ENCODE measurements at regions not wholly inside any gene's neighbourhood (a gene's known extent, or its start where the extent isn't known, plus 50 kb on each side); places are given as distances from the start of the nearest gene placed in this dataset.

DNA sequence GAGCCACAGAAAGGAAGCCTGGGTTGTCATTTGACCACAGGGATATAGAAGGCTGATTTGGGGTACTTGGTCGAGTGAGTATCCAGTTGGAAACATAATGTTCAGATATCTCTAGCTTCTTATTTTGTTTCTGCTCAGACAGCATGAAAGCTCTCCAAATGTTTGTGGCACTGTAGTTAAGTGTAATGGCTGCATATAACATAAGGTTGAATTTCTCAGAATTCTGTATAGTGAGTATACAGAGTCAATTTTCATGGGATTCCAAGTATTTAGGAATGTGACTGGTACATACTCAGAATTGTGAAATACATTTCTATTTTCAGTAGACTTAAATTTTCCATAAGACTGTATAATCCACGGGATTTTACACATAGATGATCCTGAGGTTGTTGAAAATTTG, 2102.1 kb upstream of the RAG2 start:
- POLR2A ChIA-PET = no interaction called here
- no peak overlapping the region for H2AFZ ChIP-seq (ENCODE audit: low read depth, low read length, poor library complexity, severe bottlenecking)
- H3K79me2 ChIP-seq (ENCODE audit: insufficient read depth, low read length) = no peaks in the 10 kb centered on the region
- no peak overlapping the region for H3K4me2 ChIP-seq (ENCODE audit: low read length)
- no peak overlapping the region for H3K4me3 ChIP-seq (replicated peaks in 1 of 2; ENCODE audit: low read depth in 1 of 2, low read length in 2 of 2)
- no peak overlapping the region for H3K9ac ChIP-seq (ENCODE audit: low read length)
- no peaks in the 10 kb centered on the region for H3K4me1 ChIP-seq (ENCODE audit: control insufficient read depth in 1 of 2, insufficient read depth in 2 of 2, low read length in 2 of 2)
- H3K36me3 ChIP-seq (ENCODE audit: control insufficient read depth in 1 of 2, insufficient read depth in 2 of 2, low read length in 2 of 2) = no peaks in the 10 kb centered on the region
- no peaks in the 10 kb centered on the region for H3K9me2 ChIP-seq (ENCODE audit: insufficient read depth)
- H3K27me3 ChIP-seq (ENCODE audit: insufficient read depth, low read length) = no peaks in the 10 kb centered on the region
- no peak overlapping the region for H3K27ac ChIP-seq (ENCODE audit: low read depth, low read length)
- TF ChIP-seq SIN3A (IDR thresholded peaks at IDR 0.05; ENCODE audit: low read depth) (no peak), SP1 (IDR thresholded peaks at IDR 0.05; ENCODE audit: low read depth) (no peak), EZH2 (IDR thresholded peaks at IDR 0.05) (no peak), EGR1 (IDR thresholded peaks at IDR 0.05; ENCODE audit: low read depth) (no peak)
- RAD21 ChIA-PET (ENCODE audit: low non-redundant PET in 1 of 2, low total read pairs in 2 of 2, uncharacterized antibody in 2 of 2, unreplicated experiment in 2 of 2) = no interaction called here
- intact Hi-C loops (cut with micrococcal nuclease) = no loop called here
- DNase-seq (ENCODE audit: low read depth, low spot score) (no peak), ATAC-seq (no peak)
- peaks cover 10 to 29% of the 10 kb centered on the region in 2 experiments; a peak in 2 of 4 replicates for H3K9me3 ChIP-seq (ENCODE audit: control insufficient read depth in 1 of 2, insufficient read depth in 1 of 2, low read depth in 1 of 2, low read length in 2 of 2)
- no TSS peak for BruUV-seq (replicated peaks)
- CTCF ChIA-PET = no interaction called here
- no peaks in the 10 kb centered on the region for H4K20me1 ChIP-seq (ENCODE audit: insufficient read depth)

DNA sequence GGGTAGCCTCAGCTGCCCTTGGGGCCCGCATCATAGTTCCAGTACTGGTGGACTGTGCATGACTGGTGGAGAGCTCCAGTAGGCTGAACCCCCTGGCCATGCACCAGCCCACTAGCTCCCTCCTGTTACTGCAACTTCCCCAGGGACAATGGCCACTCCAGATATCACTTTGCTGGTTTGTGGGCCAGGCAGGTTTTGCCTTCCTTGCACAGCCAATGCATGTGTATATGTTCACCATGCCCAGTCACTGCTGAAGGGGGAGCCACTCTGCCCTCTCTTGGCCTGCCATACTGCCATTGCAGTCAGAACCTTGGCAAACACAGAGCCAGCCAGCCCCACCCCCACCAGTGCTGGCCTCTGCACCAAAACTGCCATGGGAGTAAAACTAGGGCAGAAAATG, 2095.3 kb upstream of the RAG2 start:
- H3K4me3 ChIP-seq (replicated peaks in 1 of 2; ENCODE audit: low read depth in 1 of 2, low read length in 2 of 2) = no peak overlapping the region
- no peak for DNase-seq (ENCODE audit: low read depth, low spot score)
- no peak overlapping the region for H3K27ac ChIP-seq (ENCODE audit: low read depth, low read length)
- no peaks in the 10 kb centered on the region for H3K9me2 ChIP-seq (ENCODE audit: insufficient read depth)
- no peaks in the 10 kb centered on the region for H4K20me1 ChIP-seq (ENCODE audit: insufficient read depth)
- POLR2A ChIA-PET = no interaction called here
- RAD21 ChIA-PET (ENCODE audit: low non-redundant PET in 1 of 2, low total read pairs in 2 of 2, uncharacterized antibody in 2 of 2, unreplicated experiment in 2 of 2) = no interaction called here
- no peaks in the 10 kb centered on the region for H3K79me2 ChIP-seq (ENCODE audit: insufficient read depth, low read length)
- no peak overlapping the region for H3K9ac ChIP-seq (ENCODE audit: low read length)
- intact Hi-C loops (cut with micrococcal nuclease) = no loop called here
- H3K36me3 ChIP-seq (ENCODE audit: control insufficient read depth in 1 of 2, insufficient read depth in 2 of 2, low read length in 2 of 2) = no peaks in the 10 kb centered on the region
- H2AFZ ChIP-seq (ENCODE audit: low read depth, low read length, poor library complexity, severe bottlenecking) = no peak overlapping the region
- no peak overlapping the region for H3K4me2 ChIP-seq (ENCODE audit: low read length)
- H3K4me1 ChIP-seq (ENCODE audit: control insufficient read depth in 1 of 2, insufficient read depth in 2 of 2, low read length in 2 of 2) = no peaks in the 10 kb centered on the region
- H3K27me3 ChIP-seq (ENCODE audit: insufficient read depth, low read length) = no peaks in the 10 kb centered on the region
- ATAC-seq = no peak
- peaks cover 0 to 13% of the 10 kb centered on the region in 2 experiments; a peak in 1 of 4 replicates for H3K9me3 ChIP-seq (ENCODE audit: control insufficient read depth in 1 of 2, insufficient read depth in 1 of 2, low read depth in 1 of 2, low read length in 2 of 2)
- TF ChIP-seq POLR2AphosphoS5 (IDR thresholded peaks at IDR 0.05; ENCODE audit: low read depth, low read length) (no peak), SRF (IDR thresholded peaks at IDR 0.05; ENCODE audit: low read depth) (no peak), TCF7L2 (IDR thresholded peaks at IDR 0.05; ENCODE audit: borderline replicate concordance, extremely low read depth, insufficient read depth, insufficient read length) (no peak), SP1 (IDR thresholded peaks at IDR 0.05; ENCODE audit: low read depth) (no peak), FOSL1 (IDR thresholded peaks at IDR 0.05; ENCODE audit: low read depth) (no peak), EZH2 (IDR thresholded peaks at IDR 0.05) (no peak), CEBPB (IDR thresholded peaks at IDR 0.05; ENCODE audit: low read depth) (no peak), ELF1 (IDR thresholded peaks at IDR 0.05; ENCODE audit: borderline replicate concordance, low read depth) (no peak), JUND (IDR thresholded peaks at IDR 0.05) (no peak), POLR2A (IDR thresholded peaks at IDR 0.05; ENCODE audit: borderline replicate concordance, extremely low read depth, insufficient read depth, insufficient read length) (no peak), YY1 (IDR thresholded peaks at IDR 0.05; ENCODE audit: extremely low read depth, insufficient replicate concordance, low read depth, low read length) (no peak), CBX3 (IDR thresholded peaks at IDR 0.05; ENCODE audit: low read depth) (no peak), ZNF274 (IDR thresholded peaks at IDR 0.05; ENCODE audit: low read depth, low read length) (no peak), ZFX (IDR thresholded peaks at IDR 0.05) (no peak)
- TF ChIP-seq, protein P1, sequence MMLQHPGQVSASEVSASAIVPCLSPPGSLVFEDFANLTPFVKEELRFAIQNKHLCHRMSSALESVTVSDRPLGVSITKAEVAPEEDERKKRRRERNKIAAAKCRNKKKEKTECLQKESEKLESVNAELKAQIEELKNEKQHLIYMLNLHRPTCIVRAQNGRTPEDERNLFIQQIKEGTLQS (IDR thresholded peaks at IDR 0.05) = no peak
- TF ChIP-seq, protein P2, sequence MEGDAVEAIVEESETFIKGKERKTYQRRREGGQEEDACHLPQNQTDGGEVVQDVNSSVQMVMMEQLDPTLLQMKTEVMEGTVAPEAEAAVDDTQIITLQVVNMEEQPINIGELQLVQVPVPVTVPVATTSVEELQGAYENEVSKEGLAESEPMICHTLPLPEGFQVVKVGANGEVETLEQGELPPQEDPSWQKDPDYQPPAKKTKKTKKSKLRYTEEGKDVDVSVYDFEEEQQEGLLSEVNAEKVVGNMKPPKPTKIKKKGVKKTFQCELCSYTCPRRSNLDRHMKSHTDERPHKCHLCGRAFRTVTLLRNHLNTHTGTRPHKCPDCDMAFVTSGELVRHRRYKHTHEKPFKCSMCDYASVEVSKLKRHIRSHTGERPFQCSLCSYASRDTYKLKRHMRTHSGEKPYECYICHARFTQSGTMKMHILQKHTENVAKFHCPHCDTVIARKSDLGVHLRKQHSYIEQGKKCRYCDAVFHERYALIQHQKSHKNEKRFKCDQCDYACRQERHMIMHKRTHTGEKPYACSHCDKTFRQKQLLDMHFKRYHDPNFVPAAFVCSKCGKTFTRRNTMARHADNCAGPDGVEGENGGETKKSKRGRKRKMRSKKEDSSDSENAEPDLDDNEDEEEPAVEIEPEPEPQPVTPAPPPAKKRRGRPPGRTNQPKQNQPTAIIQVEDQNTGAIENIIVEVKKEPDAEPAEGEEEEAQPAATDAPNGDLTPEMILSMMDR (IDR thresholded peaks at IDR 0.05 in 2 of 3, conservative IDR thresholded peaks at IDR 0.05 in 1 of 3; ENCODE audit: borderline replicate concordance in 1 of 3, insufficient read depth in 1 of 3, low read depth in 2 of 3, low read length in 2 of 3) = no peak
- TF ChIP-seq, protein P3, sequence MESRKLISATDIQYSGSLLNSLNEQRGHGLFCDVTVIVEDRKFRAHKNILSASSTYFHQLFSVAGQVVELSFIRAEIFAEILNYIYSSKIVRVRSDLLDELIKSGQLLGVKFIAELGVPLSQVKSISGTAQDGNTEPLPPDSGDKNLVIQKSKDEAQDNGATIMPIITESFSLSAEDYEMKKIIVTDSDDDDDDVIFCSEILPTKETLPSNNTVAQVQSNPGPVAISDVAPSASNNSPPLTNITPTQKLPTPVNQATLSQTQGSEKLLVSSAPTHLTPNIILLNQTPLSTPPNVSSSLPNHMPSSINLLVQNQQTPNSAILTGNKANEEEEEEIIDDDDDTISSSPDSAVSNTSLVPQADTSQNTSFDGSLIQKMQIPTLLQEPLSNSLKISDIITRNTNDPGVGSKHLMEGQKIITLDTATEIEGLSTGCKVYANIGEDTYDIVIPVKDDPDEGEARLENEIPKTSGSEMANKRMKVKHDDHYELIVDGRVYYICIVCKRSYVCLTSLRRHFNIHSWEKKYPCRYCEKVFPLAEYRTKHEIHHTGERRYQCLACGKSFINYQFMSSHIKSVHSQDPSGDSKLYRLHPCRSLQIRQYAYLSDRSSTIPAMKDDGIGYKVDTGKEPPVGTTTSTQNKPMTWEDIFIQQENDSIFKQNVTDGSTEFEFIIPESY (IDR thresholded peaks at IDR 0.05; ENCODE audit: extremely low read depth, insufficient replicate concordance, low read length) = no peak
- TF ChIP-seq, protein P4, sequence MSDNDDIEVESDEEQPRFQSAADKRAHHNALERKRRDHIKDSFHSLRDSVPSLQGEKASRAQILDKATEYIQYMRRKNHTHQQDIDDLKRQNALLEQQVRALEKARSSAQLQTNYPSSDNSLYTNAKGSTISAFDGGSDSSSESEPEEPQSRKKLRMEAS (IDR thresholded peaks at IDR 0.05) = no peak
- BruUV-seq (replicated peaks) = no TSS peak
- CTCF ChIA-PET = no interaction called here
